ENCODE measurements at regions not wholly inside any gene's neighbourhood (a gene's known extent, or its start where the extent isn't known, plus 50 kb on each side); places are given as distances from the start of the nearest gene placed in this dataset.

DNA sequence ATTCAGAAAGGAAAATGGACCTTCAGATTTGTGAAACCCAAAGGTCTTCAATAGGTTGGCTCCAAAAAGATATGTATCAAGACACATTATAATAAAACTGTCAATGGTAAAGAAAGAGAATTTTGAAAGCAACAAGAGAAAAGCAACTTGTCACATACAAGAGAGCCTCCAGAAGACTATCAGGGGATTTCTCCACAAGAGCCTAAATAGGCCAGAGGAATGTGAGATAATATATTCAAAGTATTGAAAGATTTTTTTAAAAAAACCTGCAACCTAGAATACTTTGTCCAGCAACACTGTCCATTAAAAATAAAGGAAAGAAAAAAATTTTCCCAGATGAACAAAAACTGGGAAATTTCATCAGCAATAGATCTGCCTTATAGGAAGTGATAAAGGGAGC, 869.6 kb upstream of the ADGRL2 start:
- TF ChIP-seq, protein P1, sequence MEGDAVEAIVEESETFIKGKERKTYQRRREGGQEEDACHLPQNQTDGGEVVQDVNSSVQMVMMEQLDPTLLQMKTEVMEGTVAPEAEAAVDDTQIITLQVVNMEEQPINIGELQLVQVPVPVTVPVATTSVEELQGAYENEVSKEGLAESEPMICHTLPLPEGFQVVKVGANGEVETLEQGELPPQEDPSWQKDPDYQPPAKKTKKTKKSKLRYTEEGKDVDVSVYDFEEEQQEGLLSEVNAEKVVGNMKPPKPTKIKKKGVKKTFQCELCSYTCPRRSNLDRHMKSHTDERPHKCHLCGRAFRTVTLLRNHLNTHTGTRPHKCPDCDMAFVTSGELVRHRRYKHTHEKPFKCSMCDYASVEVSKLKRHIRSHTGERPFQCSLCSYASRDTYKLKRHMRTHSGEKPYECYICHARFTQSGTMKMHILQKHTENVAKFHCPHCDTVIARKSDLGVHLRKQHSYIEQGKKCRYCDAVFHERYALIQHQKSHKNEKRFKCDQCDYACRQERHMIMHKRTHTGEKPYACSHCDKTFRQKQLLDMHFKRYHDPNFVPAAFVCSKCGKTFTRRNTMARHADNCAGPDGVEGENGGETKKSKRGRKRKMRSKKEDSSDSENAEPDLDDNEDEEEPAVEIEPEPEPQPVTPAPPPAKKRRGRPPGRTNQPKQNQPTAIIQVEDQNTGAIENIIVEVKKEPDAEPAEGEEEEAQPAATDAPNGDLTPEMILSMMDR (IDR thresholded peaks at IDR 0.05) = no peak
- H3K27ac ChIP-seq = no peak overlapping the region

DNA sequence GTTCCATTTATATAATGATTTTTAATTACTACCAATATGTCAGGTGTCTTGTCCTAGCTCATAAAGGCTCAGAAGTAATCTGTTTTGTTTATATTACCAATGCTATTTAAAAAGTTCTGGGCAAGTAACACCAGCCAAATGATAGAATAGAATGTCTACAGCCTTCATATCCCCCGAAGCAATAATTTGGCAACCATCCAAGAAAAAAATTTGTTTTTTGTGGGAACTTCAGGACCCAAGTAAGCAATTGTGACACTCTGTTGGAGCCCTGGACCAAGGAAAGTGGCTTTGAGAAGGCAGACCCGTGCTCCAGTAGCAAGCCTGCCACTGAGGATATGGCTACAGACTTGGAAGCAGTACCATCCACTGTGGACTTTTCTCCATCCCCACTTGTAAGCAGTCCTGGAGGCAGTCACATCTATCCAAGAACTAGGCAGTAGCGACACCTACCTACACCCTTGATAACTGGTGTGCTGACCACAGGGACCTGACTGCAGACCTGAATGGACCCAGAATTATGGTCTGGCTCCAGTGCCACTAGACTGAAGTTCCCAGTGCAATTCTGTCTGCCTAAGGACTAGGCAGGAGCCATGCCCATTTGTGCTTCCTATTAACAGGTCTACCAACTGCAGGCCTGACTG, 870.7 kb upstream of the ADGRL2 start:
- TF ChIP-seq ZFX (IDR thresholded peaks at IDR 0.05; ENCODE audit: borderline replicate concordance) = no peak
- TF ChIP-seq, protein P1 (IDR thresholded peaks at IDR 0.05) = no peak
- no peak overlapping the region for H3K27ac ChIP-seq

DNA sequence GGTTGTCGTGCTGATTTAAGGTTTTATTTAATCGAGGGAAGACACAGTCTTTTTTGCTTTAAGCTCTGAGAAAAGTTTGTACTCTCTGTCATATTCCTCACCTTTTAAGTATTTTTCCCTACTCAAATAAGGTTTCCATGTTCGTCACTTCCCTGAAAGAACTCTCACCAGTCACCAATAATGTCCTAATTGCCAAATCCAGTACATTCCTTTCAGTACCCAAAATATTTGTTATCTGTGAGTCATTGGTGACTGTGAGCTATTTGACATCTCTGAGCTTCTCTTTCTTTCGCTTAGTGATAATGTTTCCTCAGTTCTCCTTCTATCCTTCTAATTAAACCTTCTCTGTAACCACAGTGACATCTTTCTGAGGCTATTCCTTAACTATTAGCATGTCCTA, 874.2 kb upstream of the ADGRL2 start:
- no peak overlapping the region for H3K27ac ChIP-seq
- TF ChIP-seq, protein P1 (IDR thresholded peaks at IDR 0.05) = no peak
- TF ChIP-seq ZFX (IDR thresholded peaks at IDR 0.05; ENCODE audit: borderline replicate concordance) = no peak

DNA sequence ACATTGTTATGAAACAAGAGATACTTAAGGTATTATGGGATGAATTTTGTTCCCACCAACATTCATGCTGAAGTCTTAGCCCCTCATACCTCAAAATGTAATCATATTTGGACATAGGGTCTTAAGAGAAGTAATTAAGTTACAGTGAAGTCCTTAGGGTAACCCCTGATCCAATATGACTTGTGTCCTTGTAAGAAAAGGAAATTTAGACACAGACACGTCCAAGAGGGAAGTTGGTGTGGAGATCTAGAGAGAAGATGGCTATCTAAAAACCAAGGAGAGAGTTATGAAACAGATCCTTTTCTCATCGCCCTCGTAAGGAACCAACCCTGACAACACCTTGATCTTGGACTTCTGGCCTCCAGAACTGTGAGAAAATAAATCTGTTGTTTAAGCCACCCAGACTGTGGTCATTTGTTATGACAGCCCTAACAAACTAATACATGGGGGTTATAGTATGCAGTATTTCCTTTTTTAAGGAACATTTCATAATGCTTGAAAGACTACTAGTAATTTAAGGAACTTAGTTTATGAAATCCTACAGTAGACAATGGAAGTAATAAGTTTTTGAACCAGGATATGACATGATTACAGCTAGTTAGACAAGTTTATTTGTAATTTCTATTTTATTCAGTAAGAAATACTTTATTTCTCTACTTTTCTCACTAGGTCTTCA, 875.5 kb upstream of the ADGRL2 start:
- TF ChIP-seq, protein P1 (IDR thresholded peaks at IDR 0.05) = no peak
- no peak for TF ChIP-seq ZFX (IDR thresholded peaks at IDR 0.05; ENCODE audit: borderline replicate concordance)
- no peak overlapping the region for H3K27ac ChIP-seq

DNA sequence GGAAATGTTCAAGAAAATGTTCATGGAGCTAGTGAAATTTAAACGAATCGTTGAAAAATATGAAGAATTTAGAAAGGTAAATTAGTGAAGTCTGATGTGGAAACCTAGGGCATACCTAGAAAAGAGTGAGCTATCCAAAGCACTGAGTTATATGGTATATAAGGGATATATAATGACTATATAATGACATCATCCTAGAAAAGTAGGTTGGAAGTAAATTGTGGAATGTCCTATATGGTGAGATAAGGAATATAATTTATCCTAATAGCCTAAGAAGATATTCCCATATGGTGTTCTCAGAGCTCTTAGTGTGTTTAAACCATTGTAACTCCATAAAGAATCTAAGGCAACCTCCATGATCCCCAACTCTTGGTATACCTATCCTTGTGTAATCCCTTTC, 876.4 kb upstream of the ADGRL2 start:
- no peak overlapping the region for H3K27ac ChIP-seq
- TF ChIP-seq ZFX (IDR thresholded peaks at IDR 0.05; ENCODE audit: borderline replicate concordance) = no peak
- TF ChIP-seq, protein P1 (IDR thresholded peaks at IDR 0.05) = no peak

DNA sequence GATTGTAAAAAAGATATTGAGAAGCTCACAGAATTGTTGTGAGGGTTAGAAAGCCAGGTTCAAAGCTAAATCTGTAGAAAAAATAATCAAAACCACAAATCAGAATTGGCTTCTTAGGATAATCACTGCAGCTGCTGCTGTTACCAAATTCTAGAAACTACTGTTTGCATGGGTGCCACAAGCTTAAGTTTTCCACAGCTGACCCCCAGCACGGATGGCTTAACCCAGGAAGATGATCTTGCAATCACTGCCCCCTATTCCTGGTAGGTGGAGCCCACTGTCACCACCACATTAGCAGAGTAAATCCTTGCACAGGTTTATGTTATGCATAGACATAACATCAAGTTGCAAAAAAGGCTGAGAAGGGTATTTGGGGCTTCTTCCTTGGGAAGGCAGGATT, 877.8 kb upstream of the ADGRL2 start:
- H3K27ac ChIP-seq = no peak overlapping the region
- TF ChIP-seq, protein P1 (IDR thresholded peaks at IDR 0.05) = no peak
- TF ChIP-seq ZFX (IDR thresholded peaks at IDR 0.05; ENCODE audit: borderline replicate concordance) = no peak

DNA sequence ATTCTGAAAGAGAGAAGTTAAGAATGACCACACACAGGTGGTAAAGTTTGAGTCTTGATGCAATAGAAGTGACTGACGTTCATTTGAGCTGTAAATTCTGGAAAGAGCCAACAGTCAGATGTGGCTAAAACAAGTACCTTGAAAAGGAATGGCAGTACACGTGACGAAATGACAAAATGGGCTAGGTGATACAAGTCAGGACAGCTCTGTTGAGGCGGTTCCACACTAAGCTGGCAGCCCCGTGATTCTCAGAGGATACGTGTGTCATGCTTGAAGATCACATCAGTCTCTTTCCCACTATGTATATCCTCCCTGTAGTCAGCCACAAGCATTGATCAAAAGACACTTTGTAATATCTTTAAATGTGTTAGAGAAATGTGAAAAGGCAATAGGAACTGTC, 881.3 kb upstream of the ADGRL2 start:
- TF ChIP-seq ZFX (IDR thresholded peaks at IDR 0.05; ENCODE audit: borderline replicate concordance) = no peak
- TF ChIP-seq, protein P1 (IDR thresholded peaks at IDR 0.05) = no peak
- H3K27ac ChIP-seq = no peak overlapping the region
